ENCODE measurements at regions not wholly inside any gene's neighbourhood (a gene's known extent, or its start where the extent isn't known, plus 50 kb on each side); places are given as distances from the start of the nearest gene placed in this dataset.

GRCh38 chr5:66348387-66349125 lies 204.5 kb downstream of the SREK1 start:
- Histone ChIP-seq H3K56ac (replicated peaks; ENCODE audit: insufficient read length, low read depth, low read length) (no peak overlapping the region), H3K9me3 (ENCODE audit: insufficient read depth in 2 of 2, low read depth in 1 of 2, low read length in 1 of 2) (no peaks in the 10 kb centered on the region), H2BK15ac (ENCODE audit: low read length) (no peak overlapping the region), H3K23me2 (ENCODE audit: low read depth, low read length) (no peaks in the 10 kb centered on the region), H2BK5ac (ENCODE audit: low read depth, low read length) (no peak overlapping the region), H2BK12ac (ENCODE audit: low read depth, low read length) (no peak overlapping the region), H3K14ac (ENCODE audit: insufficient read length) (no peak overlapping the region), H4K8ac (ENCODE audit: extremely low read depth, insufficient read depth, low read length) (no peak overlapping the region), H3K4me2 (ENCODE audit: insufficient read depth in 1 of 2, low read depth in 2 of 2, low read length in 2 of 2) (no peak overlapping the region), H3K4me1 (replicated peaks in 1 of 4; ENCODE audit: control insufficient read depth in 3 of 4, insufficient read depth in 4 of 4, low read length in 3 of 4) (no peaks in the 10 kb centered on the region), H3K18ac (ENCODE audit: extremely low read depth, low read length) (no peak overlapping the region), H3K27me3 (replicated peaks in 1 of 4; ENCODE audit: control insufficient read depth in 3 of 4, extremely low read depth in 1 of 4, insufficient read depth in 3 of 4, low read length in 3 of 4) (no peaks in the 10 kb centered on the region), H3K79me1 (ENCODE audit: low read depth, low read length) (no peaks in the 10 kb centered on the region), H3K27ac (ENCODE audit: low read depth, low read length) (no peak overlapping the region), H4K5ac (ENCODE audit: insufficient read length, low read depth, low read length) (no peak overlapping the region), H4K20me1 (replicated peaks in 1 of 2; ENCODE audit: control insufficient read depth in 1 of 2, insufficient read depth in 2 of 2, low read length in 2 of 2) (no peaks in the 10 kb centered on the region), H4K91ac (replicated peaks; ENCODE audit: insufficient read length, low read length) (no peak overlapping the region), H3K4ac (replicated peaks; ENCODE audit: insufficient read length, low read depth, low read length) (no peak overlapping the region), H3K23ac (ENCODE audit: insufficient read length) (no peak overlapping the region), H3K4me3 (ENCODE audit: extremely low read depth in 1 of 4, insufficient read depth in 2 of 4, low read depth in 3 of 4, low read length in 4 of 4) (no peak overlapping the region), H3K79me2 (ENCODE audit: control insufficient read depth in 1 of 2, insufficient read depth in 2 of 2, low read length in 2 of 2) (no peaks in the 10 kb centered on the region), H3K36me3 (ENCODE audit: control insufficient read depth in 2 of 4, insufficient read depth in 4 of 4, low read length in 3 of 4) (no peaks in the 10 kb centered on the region), H2BK120ac (replicated peaks; ENCODE audit: low read depth, low read length) (no peak overlapping the region), H3K9ac (replicated peaks in 1 of 4; ENCODE audit: extremely low read depth in 1 of 4, low read depth in 3 of 4, low read length in 3 of 4) (no peak overlapping the region), H2BK20ac (ENCODE audit: low read length) (no peak overlapping the region), H2AK5ac (ENCODE audit: low read depth, low read length) (no peak overlapping the region), H2AFZ (ENCODE audit: low read length) (no peak overlapping the region)
- no peak for FAIRE-seq
- ChIA-PET POLR2A (ENCODE audit: partially characterized antibody) (no interaction called here), CTCF (ENCODE audit: partially characterized antibody) (interaction anchor here (0.6 to 1.7 kb wide), 6 partner anchors 10 to 520 kb away, joined by 3 to 6 read pairs (median 5); no protein-coding TSS in a partner anchor)
- 85% methylated on average over 4 of the region's 4 CpGs; no CpG with 5 or more reads in 1 of the 2 experiments for WGBS, 2 experiments (ENCODE audit: extremely low coverage in 1 of 2, insufficient coverage in 1 of 2, insufficient read length in 1 of 2, insufficient replicate concordance in 2 of 2, low coverage in 1 of 2, low lambda C conversion rate in 2 of 2, missing lambda C conversion rate in 1 of 2)
- TF ChIP-seq FOSL1 (IDR thresholded peaks at IDR 0.05; ENCODE audit: insufficient read depth, low read depth, low read length) (no peak), RBBP5 (IDR thresholded peaks at IDR 0.05; ENCODE audit: borderline replicate concordance, low read depth, low read length) (no peak), ATF3 (IDR thresholded peaks at IDR 0.05; ENCODE audit: insufficient read depth, low read depth, low read length) (no peak)
- no peak for DNase-seq (ENCODE audit: low read depth in 1 of 2, low spot score in 2 of 2)
